Adrenal gland (tissue), 5 donors: ENCODE measurements at regions not wholly inside any gene's neighbourhood (a gene's known extent, or its start where the extent isn't known, plus 50 kb on each side); places are given as distances from the start of the nearest gene placed in this dataset.

Source experiments
- POLR2A ChIP-seq, 2 donors: fragments of 450-650 bp; IDR thresholded peaks; one replicate each; pipeline ENCODE4 v1.6.1; 2017; ENCODE audit warnings: antibody characterized with exemption in 2 of 2, mild to moderate bottlenecking in 2 of 2, moderate library complexity in 1 of 2
- TF ChIP-seq, protein P1 (sequence below), 6 experiments: fragments of 450-650 bp in 4 of 6; fragments of 200-600 bp in 2 of 6; sonication (generic) in 1 of 6; IDR thresholded peaks; 1 replicate in 5 of 6; 2 replicates in 1 of 6; pipeline versions ENCODE4 v1.5.1 to v1.8.0; 2016 to 2021; ENCODE audit warnings: antibody characterized with exemption in 6 of 6, mild to moderate bottlenecking in 2 of 6, moderate library complexity in 1 of 6
- donor health status: DM: no; HTN: no; CAD: no.

DNA sequence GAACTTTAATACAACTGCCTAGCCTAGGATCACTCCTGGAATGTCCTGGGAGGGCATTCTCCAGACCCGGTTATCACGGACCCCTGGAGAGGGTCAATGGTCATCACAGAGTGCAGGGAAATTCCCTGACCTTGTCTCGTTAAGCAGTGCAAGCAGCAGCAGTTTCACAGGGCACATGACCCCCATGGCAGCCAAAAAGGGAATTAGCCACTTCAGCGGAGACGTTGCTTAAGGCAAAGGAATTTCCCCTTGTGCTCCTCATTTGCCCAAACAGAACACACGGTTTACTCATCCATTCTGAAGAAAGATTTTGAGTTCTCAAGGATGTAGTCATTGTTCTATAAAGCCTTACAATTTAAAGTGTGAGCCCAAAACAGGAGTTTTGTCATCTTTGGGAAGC, 260.3 kb downstream of the SNX13 start:
- TF ChIP-seq, protein P1, sequence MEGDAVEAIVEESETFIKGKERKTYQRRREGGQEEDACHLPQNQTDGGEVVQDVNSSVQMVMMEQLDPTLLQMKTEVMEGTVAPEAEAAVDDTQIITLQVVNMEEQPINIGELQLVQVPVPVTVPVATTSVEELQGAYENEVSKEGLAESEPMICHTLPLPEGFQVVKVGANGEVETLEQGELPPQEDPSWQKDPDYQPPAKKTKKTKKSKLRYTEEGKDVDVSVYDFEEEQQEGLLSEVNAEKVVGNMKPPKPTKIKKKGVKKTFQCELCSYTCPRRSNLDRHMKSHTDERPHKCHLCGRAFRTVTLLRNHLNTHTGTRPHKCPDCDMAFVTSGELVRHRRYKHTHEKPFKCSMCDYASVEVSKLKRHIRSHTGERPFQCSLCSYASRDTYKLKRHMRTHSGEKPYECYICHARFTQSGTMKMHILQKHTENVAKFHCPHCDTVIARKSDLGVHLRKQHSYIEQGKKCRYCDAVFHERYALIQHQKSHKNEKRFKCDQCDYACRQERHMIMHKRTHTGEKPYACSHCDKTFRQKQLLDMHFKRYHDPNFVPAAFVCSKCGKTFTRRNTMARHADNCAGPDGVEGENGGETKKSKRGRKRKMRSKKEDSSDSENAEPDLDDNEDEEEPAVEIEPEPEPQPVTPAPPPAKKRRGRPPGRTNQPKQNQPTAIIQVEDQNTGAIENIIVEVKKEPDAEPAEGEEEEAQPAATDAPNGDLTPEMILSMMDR (IDR thresholded peaks at IDR 0.05) = no peak
- no peak for TF ChIP-seq POLR2A (IDR thresholded peaks at IDR 0.05)
